Small intestine (tissue), 7 donors: ENCODE measurements at regions not wholly inside any gene's neighbourhood (a gene's known extent, or its start where the extent isn't known, plus 50 kb on each side); places are given as distances from the start of the nearest gene placed in this dataset.

ENCODE experiments used
- DNase-seq, 2 donors: peaks; one replicate each; pipeline versions ENCODE4 v3.0.0 to v3.0.0-alpha.2; 2013
- FAIRE-seq: peaks from 2 replicates; lab custom pipeline; 2012; peaks lifted over from hg19 to GRCh38; lab: Jason Lieb, UNC
- H3K27ac ChIP-seq, 3 donors: one replicate each; pipeline ENCODE4 v1.5.1; 2013; ENCODE audit warnings: low read length in 2 of 3, mild to moderate bottlenecking in 2 of 3, control low read depth in 1 of 3, inconsistent platforms in 1 of 3, low read depth in 1 of 3, moderate library complexity in 1 of 3
- H3K27me3 ChIP-seq, 3 donors: one replicate each; pipeline ENCODE4 v1.6.1; 2013; ENCODE audit warnings: low read length in 3 of 3, inconsistent platforms in 1 of 3; ENCODE audit not compliant: control insufficient read depth in 3 of 3, insufficient read depth in 3 of 3
- H3K36me3 ChIP-seq, 3 donors: one replicate each; pipeline ENCODE4 v1.6.1; 2013; ENCODE audit warnings: low read length in 3 of 3, inconsistent platforms in 1 of 3, low read depth in 1 of 3, mild to moderate bottlenecking in 1 of 3, moderate library complexity in 1 of 3; ENCODE audit not compliant: control insufficient read depth in 3 of 3, insufficient read depth in 2 of 3
- H3K4me1 ChIP-seq, 3 donors: one replicate each; pipeline ENCODE4 v1.6.1; 2013; ENCODE audit warnings: low read length in 2 of 3, inconsistent platforms in 1 of 3, low read depth in 1 of 3, mild to moderate bottlenecking in 1 of 3, moderate library complexity in 1 of 3; ENCODE audit not compliant: control insufficient read depth in 3 of 3, insufficient read depth in 2 of 3
- H3K4me3 ChIP-seq, 3 donors: one replicate each; pipeline ENCODE4 v1.5.1; 2013; ENCODE audit warnings: low read length in 3 of 3, control low read depth in 1 of 3, inconsistent platforms in 1 of 3, low read depth in 1 of 3, mild to moderate bottlenecking in 1 of 3, moderate library complexity in 1 of 3
- H3K9me3 ChIP-seq, 2 donors: one replicate each; pipeline ENCODE4 v1.6.1; 2013; ENCODE audit warnings: low read depth in 1 of 2, low read length in 1 of 2; ENCODE audit not compliant: control insufficient read depth in 2 of 2, insufficient read depth in 1 of 2
- WGBS, 3 donors: extraction: QIAGEN DNeasy Blood & Tissue Kit; methylation state at CpG; one replicate each; pipeline ENCODE4 v1.1.7; 2013; 5-methylcytosine and 5-hydroxymethylcytosine counted together
- donor health status: healthy with polysubstance abuse.
- donor health status: control.
- donor health status: control.
- donor health status: Bipolar disorder and iron deficiency.
- donor health status: healthy.

GRCh38 chr6:105728995-105729394 lies 326.1 kb upstream of the PREP start:
- 70 to 79% (median 74%) methylated on average over 1 of the region's 1 CpG for WGBS, 3 donors

GRCh38 chr6:105726902-105727655 lies 324.2 kb upstream of the PREP start:
- Histone ChIP-seq H3K36me3 (no peaks in the 10 kb centered on the region), H3K27me3 (no peaks in the 10 kb centered on the region), H3K4me1 (no peaks in the 10 kb centered on the region), H3K4me3 (no peak overlapping the region), H3K27ac (no peak overlapping the region), H3K9me3 (no peaks in the 10 kb centered on the region)
- 88 to 89% (median 89%) methylated on average over 4 of the region's 4 CpGs for WGBS, 3 donors
- DNase-seq (no peak), FAIRE-seq (no peak)

More at GRCh38 chr6:105728995-105729394, 326.1 kb upstream of the PREP start:
- DNase-seq (no peak), FAIRE-seq (no peak)
- no peaks in the 10 kb centered on the region for H3K4me1 ChIP-seq
- no peaks in the 10 kb centered on the region for H3K36me3 ChIP-seq
- no peak overlapping the region for H3K27ac ChIP-seq
- peaks cover 0 to under 1% of the 10 kb centered on the region in 2 donors for H3K9me3 ChIP-seq
- H3K4me3 ChIP-seq = no peak overlapping the region
- H3K27me3 ChIP-seq = no peaks in the 10 kb centered on the region

- FAIRE-seq (no peak), DNase-seq (no peak)
- H3K36me3 ChIP-seq = no peaks in the 10 kb centered on the region
- no peaks in the 10 kb centered on the region for H3K4me1 ChIP-seq
- no peak overlapping the region for H3K27ac ChIP-seq
- H3K27me3 ChIP-seq = no peaks in the 10 kb centered on the region
- no peak overlapping the region for H3K4me3 ChIP-seq
- peaks cover 0 to 4% of the 10 kb centered on the region in 2 donors for H3K9me3 ChIP-seq
Observed at GRCh38 chr6:105714846-105715245, 312.0 kb upstream of the PREP start.

- Histone ChIP-seq H3K27me3 (no peaks in the 10 kb centered on the region), H3K36me3 (no peaks in the 10 kb centered on the region), H3K4me1 (no peaks in the 10 kb centered on the region), H3K9me3 (peaks cover 0 to 4% of the 10 kb centered on the region in 2 donors), H3K4me3 (no peak overlapping the region), H3K27ac (no peak overlapping the region)
- DNase-seq (no peak), FAIRE-seq (no peak)
- WGBS, 3 donors = 92 to 100% (median 96%) methylated on average over 1 of the region's 1 CpG
Observed at GRCh38 chr6:105713474-105714118, 310.7 kb upstream of the PREP start.

- no peak overlapping the region for H3K4me3 ChIP-seq
- DNase-seq (no peak), FAIRE-seq (no peak)
- no peaks in the 10 kb centered on the region for H3K27me3 ChIP-seq
- H3K9me3 ChIP-seq = peaks cover 0 to 4% of the 10 kb centered on the region in 2 donors
- H3K27ac ChIP-seq = no peak overlapping the region
- H3K4me1 ChIP-seq = no peaks in the 10 kb centered on the region
- no peaks in the 10 kb centered on the region for H3K36me3 ChIP-seq
- WGBS, 3 donors = 91 to 98% (median 97%) methylated on average over 2 of the region's 2 CpGs
Observed at GRCh38 chr6:105711216-105711615, 308.3 kb upstream of the PREP start.

- H3K27ac ChIP-seq = no peak overlapping the region
- H3K27me3 ChIP-seq = no peaks in the 10 kb centered on the region
- no peak overlapping the region for H3K4me3 ChIP-seq
- FAIRE-seq (no peak), DNase-seq (no peak)
- WGBS, 3 donors = 78 to 97% (median 93%) methylated on average over 5 of the region's 5 CpGs
- peaks cover 0 to 8% of the 10 kb centered on the region in 2 donors for H3K9me3 ChIP-seq
- H3K36me3 ChIP-seq = no peaks in the 10 kb centered on the region
- no peaks in the 10 kb centered on the region for H3K4me1 ChIP-seq
Observed at GRCh38 chr6:105705608-105706007, 302.7 kb upstream of the PREP start.

GRCh38 chr6:105695461-105695860 lies 292.6 kb upstream of the PREP start:
- H3K36me3 ChIP-seq = no peaks in the 10 kb centered on the region
- H3K9me3 ChIP-seq = no peaks in the 10 kb centered on the region
- WGBS, 3 donors = 83 to 90% (median 83%) methylated on average over 3 of the region's 3 CpGs
- H3K27ac ChIP-seq = no peak overlapping the region
- FAIRE-seq = no peak
- H3K27me3 ChIP-seq = no peaks in the 10 kb centered on the region
- no peak overlapping the region for H3K4me3 ChIP-seq
- no peaks in the 10 kb centered on the region for H3K4me1 ChIP-seq
- DNase-seq = no peak

- DNase-seq (no peak), FAIRE-seq (no peak)
- no peaks in the 10 kb centered on the region for H3K27me3 ChIP-seq
Observed at GRCh38 chr6:105692613-105693215, 289.8 kb upstream of the PREP start.

More at GRCh38 chr6:105692613-105693215, 289.8 kb upstream of the PREP start:
- 70 to 86% (median 79%) methylated on average over 4 of the region's 4 CpGs for WGBS, 3 donors
- Histone ChIP-seq H3K4me3 (no peak overlapping the region), H3K4me1 (no peaks in the 10 kb centered on the region), H3K9me3 (peaks cover 0 to 2% of the 10 kb centered on the region in 2 donors), H3K27ac (no peak overlapping the region), H3K36me3 (no peaks in the 10 kb centered on the region)
